DOHH2 (cell line): ENCODE measurements at regions not wholly inside any gene's neighbourhood (a gene's known extent, or its start where the extent isn't known, plus 50 kb on each side); places are given as distances from the start of the nearest gene placed in this dataset.
"Not testable (repeated sequence)": the region's sequence is repeated elsewhere in the genome, so short reads cannot be mapped to it uniquely, and the experiment has no call there.

ENCODE experiments used
- H3F3A ChIP-seq: fragments of 200-600 bp; sonication (generic), shearing (Covaris generic); 2 replicates; pipeline ENCODE4 v1.6.0; 2016; ENCODE audit warnings: antibody characterized with exemption, mild to moderate bottlenecking; ENCODE audit not compliant: control insufficient read depth, insufficient read depth
- H3K27ac ChIP-seq: fragments of 200-600 bp; sonication (generic); 2 replicates; pipeline ENCODE4 v1.5.1; 2014; ENCODE audit warnings: low read depth, mild to moderate bottlenecking, low read length, moderate library complexity
- H3K27me3 ChIP-seq: fragments of 200-600 bp; sonication (generic); 2 replicates; pipeline ENCODE4 v1.6.1; 2014; ENCODE audit warnings: mild to moderate bottlenecking, low read length, mixed read lengths; ENCODE audit not compliant: control insufficient read depth
- H3K36me3 ChIP-seq: fragments of 200-600 bp; sonication (generic); 2 replicates; pipeline ENCODE4 v1.6.1; 2014; ENCODE audit warnings: mild to moderate bottlenecking, low read length, moderate library complexity, mixed read lengths; ENCODE audit not compliant: control insufficient read depth
- H3K4me1 ChIP-seq: fragments of 200-600 bp; sonication (generic); 2 replicates; pipeline ENCODE4 v1.6.1; 2014; ENCODE audit warnings: mild to moderate bottlenecking, low read length, mixed read lengths; ENCODE audit not compliant: control insufficient read depth
- H3K4me2 ChIP-seq: fragments of 200-600 bp; sonication (generic); 2 replicates; pipeline ENCODE4 v1.6.0; 2014; ENCODE audit warnings: mild to moderate bottlenecking, low read length, moderate library complexity
- H3K4me3 ChIP-seq: fragments of 200-600 bp; sonication (generic); 2 replicates; pipeline ENCODE4 v1.5.1; 2014; ENCODE audit warnings: mild to moderate bottlenecking, low read length, mixed read lengths
- H3K79me2 ChIP-seq: fragments of 200-600 bp; sonication (generic); 2 replicates; pipeline ENCODE4 v1.6.1; 2014; ENCODE audit warnings: mild to moderate bottlenecking, low read length, mixed read lengths; ENCODE audit not compliant: control insufficient read depth
- H3K9me2 ChIP-seq: fragments of 200-600 bp; sonication (generic); replicated peaks from 2 replicates; pipeline ENCODE4 v1.6.1; 2014; ENCODE audit warnings: mild to moderate bottlenecking, low read length, mixed read lengths; ENCODE audit not compliant: control insufficient read depth
- H3K9me3 ChIP-seq: fragments of 200-600 bp; sonication (generic); 2 replicates; pipeline ENCODE4 v1.6.1; 2014; ENCODE audit warnings: antibody characterized with exemption, low read length, mixed read lengths; ENCODE audit not compliant: control insufficient read depth, insufficient read depth
- H4K20me1 ChIP-seq: fragments of 200-600 bp; sonication (generic); 2 replicates; pipeline ENCODE4 v1.6.0; 2014; ENCODE audit warnings: low read depth, mild to moderate bottlenecking, antibody characterized with exemption, low read length, moderate library complexity; ENCODE audit not compliant: control insufficient read depth, insufficient read depth
- CTCF ChIP-seq: fragments of 200-600 bp; sonication (generic); IDR thresholded peaks from one replicate; pipeline ENCODE4 v1.5.1; 2014; ENCODE audit warnings: antibody characterized with exemption, mild to moderate bottlenecking, low read depth, low read length; ENCODE audit not compliant: poor library complexity, severe bottlenecking
- EZH2phosphoT487 ChIP-seq: fragments of 200-600 bp; sonication (generic); IDR thresholded peaks from 2 replicates; pipeline ENCODE4 v1.6.1; 2017; ENCODE audit warnings: borderline replicate concordance, mild to moderate bottlenecking, antibody characterized with exemption, low read length, moderate library complexity, mixed read lengths

DNA sequence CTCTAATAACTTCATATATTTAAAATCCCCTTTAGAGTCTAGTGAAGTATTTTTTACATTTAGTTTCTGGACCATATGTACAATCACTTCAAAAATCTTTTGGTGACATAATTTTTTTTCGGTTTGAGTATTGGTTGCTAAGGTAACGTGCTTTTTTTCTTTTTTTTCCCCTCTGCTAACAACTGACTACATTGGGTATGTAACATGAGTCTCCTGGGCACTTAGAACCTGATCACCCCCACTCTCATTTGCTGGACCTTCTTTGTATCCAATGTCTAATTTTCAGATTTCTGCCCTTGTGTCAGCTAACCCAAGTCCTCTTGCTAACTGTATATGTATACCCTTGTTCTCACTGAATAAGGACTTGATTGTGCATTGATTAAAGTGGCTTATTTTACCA lies 592.9 kb upstream of the FLRT2 start:
- no peak overlapping the region for H3K27ac ChIP-seq
- no peaks in the 10 kb centered on the region for H3F3A ChIP-seq
- H3K4me3 ChIP-seq = no peak overlapping the region
- H3K9me3 ChIP-seq = no peaks in the 10 kb centered on the region; the same call in 1 of the 2 replicates
- H3K36me3 ChIP-seq = no peaks in the 10 kb centered on the region
- H3K9me2 ChIP-seq = no peaks in the 10 kb centered on the region
- TF ChIP-seq EZH2phosphoT487 (no peak), CTCF (no peak)
- H4K20me1 ChIP-seq = no peaks in the 10 kb centered on the region
- no peaks in the 10 kb centered on the region for H3K79me2 ChIP-seq
- no peak overlapping the region for H3K4me2 ChIP-seq
- no peaks in the 10 kb centered on the region for H3K27me3 ChIP-seq
- H3K4me1 ChIP-seq = no peaks in the 10 kb centered on the region

- Histone ChIP-seq H3K4me2 (no peak overlapping the region), H3K27ac (no peak overlapping the region), H3K9me2 (no peaks in the 10 kb centered on the region), H3K9me3 (no peaks in the 10 kb centered on the region; the same call in 1 of the 2 replicates), H3F3A (no peaks in the 10 kb centered on the region), H3K36me3 (no peaks in the 10 kb centered on the region), H3K79me2 (no peaks in the 10 kb centered on the region), H3K27me3 (no peaks in the 10 kb centered on the region), H3K4me3 (no peak overlapping the region), H3K4me1 (no peaks in the 10 kb centered on the region), H4K20me1 (no peaks in the 10 kb centered on the region)
- no peak for TF ChIP-seq EZH2phosphoT487
- TF ChIP-seq CTCF = no peak
Measured at GRCh38 chr14:84937449-84937848, 592.5 kb upstream of the FLRT2 start.

DNA sequence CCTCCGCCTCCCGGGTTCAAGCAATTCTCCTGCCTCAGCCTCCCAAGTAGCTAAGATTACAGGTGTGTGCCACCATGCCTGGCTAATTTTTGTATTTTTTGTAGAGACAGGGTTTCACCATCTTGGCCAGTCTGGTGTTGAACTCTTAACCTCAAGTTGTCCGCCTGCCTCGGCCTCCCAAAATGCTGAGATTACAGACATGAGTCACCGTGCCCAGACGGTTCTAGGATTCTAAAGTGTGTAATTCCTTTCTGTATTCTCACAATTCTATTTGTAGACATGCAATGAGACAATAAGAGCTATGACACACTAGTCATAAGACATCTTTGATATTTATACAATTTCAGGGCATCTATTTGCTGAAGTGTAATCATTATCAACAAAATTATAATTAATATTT lies 585.0 kb upstream of the FLRT2 start:
- H3K27ac ChIP-seq, H3F3A ChIP-seq, H3K27me3 ChIP-seq, H3K9me2 ChIP-seq, H3K79me2 ChIP-seq, H4K20me1 ChIP-seq, H3K4me3 ChIP-seq, H3K36me3 ChIP-seq, H3K9me3 ChIP-seq, H3K4me1 ChIP-seq, H3K4me2 ChIP-seq: not testable (repeated sequence)

DNA sequence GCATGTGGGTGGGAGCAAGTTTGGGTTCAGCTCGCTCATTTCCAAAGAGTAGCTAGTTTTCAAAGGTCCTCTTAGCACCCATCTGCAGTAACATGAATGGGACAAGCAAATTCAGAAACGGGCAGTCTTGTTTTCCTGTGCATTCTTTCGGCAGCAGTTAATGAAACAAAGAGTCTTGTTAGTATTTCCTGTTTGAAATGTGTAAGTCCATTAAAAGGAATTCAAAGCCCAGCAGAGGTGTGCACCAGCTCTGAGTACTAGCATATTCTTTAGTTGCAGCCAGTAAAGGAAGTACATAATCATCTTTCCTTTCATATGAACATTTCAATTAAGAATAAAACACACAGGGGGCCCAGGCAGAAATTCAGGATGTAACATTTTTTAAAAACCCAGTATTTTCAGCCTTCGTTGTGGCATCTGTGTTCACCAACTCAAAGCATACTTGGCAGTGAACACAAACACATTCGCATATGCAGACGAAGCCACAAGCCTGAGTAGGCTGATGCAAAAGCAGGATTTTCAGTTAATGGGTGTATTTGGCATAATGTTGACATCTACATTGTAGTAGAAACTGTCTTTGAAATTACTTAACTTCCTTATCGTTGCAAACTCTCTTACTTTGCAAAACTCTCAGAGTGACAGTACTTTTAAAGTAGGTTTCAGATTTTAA lies 570.0 kb upstream of the FLRT2 start:
- Histone ChIP-seq H3K27ac (no peak overlapping the region), H3K4me3 (no peak overlapping the region)

More for the DNA sequence above, 570.0 kb upstream of the FLRT2 start:
- H4K20me1 ChIP-seq = no peaks in the 10 kb centered on the region
- no peaks in the 10 kb centered on the region for H3K79me2 ChIP-seq
- no peaks in the 10 kb centered on the region for H3K4me1 ChIP-seq
- no peaks in the 10 kb centered on the region; the same call in 1 of the 2 replicates for H3K9me3 ChIP-seq
- no peak for TF ChIP-seq CTCF
- no peak for TF ChIP-seq EZH2phosphoT487
- no peaks in the 10 kb centered on the region for H3K36me3 ChIP-seq
- no peaks in the 10 kb centered on the region for H3K27me3 ChIP-seq
- H3F3A ChIP-seq = no peaks in the 10 kb centered on the region
- no peak overlapping the region for H3K4me2 ChIP-seq
- no peaks in the 10 kb centered on the region for H3K9me2 ChIP-seq
